ENCODE measurements at regions not wholly inside any gene's neighbourhood (a gene's known extent, or its start where the extent isn't known, plus 50 kb on each side); places are given as distances from the start of the nearest gene placed in this dataset.
"Not testable (repeated sequence)": the region's sequence is repeated elsewhere in the genome, so short reads cannot be mapped to it uniquely, and the experiment has no call there.

GRCh38 chr12:105440037-105440664 is 109.7 kb downstream of the C12orf75 start:
- DNase-seq (no peak), ATAC-seq (no peak)
- no peak for TF ChIP-seq CTCF (IDR thresholded peaks at IDR 0.05)
- intact Hi-C loops (cut with DNase I, micrococcal nuclease), result no loop called here
- Histone ChIP-seq H3K9me3 (peaks cover 2% of the 10 kb centered on the region), H3K4me1 (ENCODE audit: low read depth) (no peaks in the 10 kb centered on the region), H3K4me3 (no peak overlapping the region), H3K36me3 (ENCODE audit: low read depth) (no peaks in the 10 kb centered on the region)

- no peaks in the 10 kb centered on the region for H3K36me3 ChIP-seq (ENCODE audit: low read depth)
- intact Hi-C loops (cut with DNase I, micrococcal nuclease), result no loop called here
- no peak for ATAC-seq
- no peaks in the 10 kb centered on the region for H3K4me1 ChIP-seq (ENCODE audit: low read depth)
- DNase-seq, result peak in 1 of 3 donors; percentile 7
- no peak overlapping the region for H3K4me3 ChIP-seq
- TF ChIP-seq CTCF (IDR thresholded peaks at IDR 0.05), result no peak
- H3K9me3 ChIP-seq, result no peaks in the 10 kb centered on the region
Measured at GRCh38 chr12:105443802-105444652, 113.5 kb downstream of the C12orf75 start.

GRCh38 chr12:105444653-105445102 is 114.2 kb downstream of the C12orf75 start:
- intact Hi-C loops (cut with DNase I, micrococcal nuclease), result no loop called here
- ATAC-seq (no peak), DNase-seq (no peak)
- H3K36me3 ChIP-seq (ENCODE audit: low read depth), result no peaks in the 10 kb centered on the region
- H3K4me3 ChIP-seq, result no peak overlapping the region
- H3K4me1 ChIP-seq (ENCODE audit: low read depth), result no peaks in the 10 kb centered on the region
- H3K9me3 ChIP-seq, result no peaks in the 10 kb centered on the region
- TF ChIP-seq CTCF (IDR thresholded peaks at IDR 0.05), result no peak

- Histone ChIP-seq H3K4me3 (no peak overlapping the region), H3K4me1 (ENCODE audit: low read depth) (no peaks in the 10 kb centered on the region), H3K36me3 (ENCODE audit: low read depth) (no peaks in the 10 kb centered on the region), H3K9me3 (no peaks in the 10 kb centered on the region)
- DNase-seq (no peak), ATAC-seq (no peak)
- intact Hi-C loops (cut with DNase I, micrococcal nuclease), result no loop called here
- no peak for TF ChIP-seq CTCF (IDR thresholded peaks at IDR 0.05)
Measured at GRCh38 chr12:105445249-105445648, 114.8 kb downstream of the C12orf75 start.

- Histone ChIP-seq H3K36me3 (ENCODE audit: low read depth) (no peaks in the 10 kb centered on the region), H3K9me3 (no peaks in the 10 kb centered on the region), H3K4me3 (no peak overlapping the region), H3K4me1 (ENCODE audit: low read depth) (no peaks in the 10 kb centered on the region)
- ATAC-seq, result no peak
- DNase-seq, result no peak
- intact Hi-C loops (cut with DNase I, micrococcal nuclease), result no loop called here
- TF ChIP-seq CTCF (IDR thresholded peaks at IDR 0.05), result no peak
Measured at GRCh38 chr12:105445649-105446048, 115.2 kb downstream of the C12orf75 start.

- intact Hi-C loops (cut with DNase I, micrococcal nuclease); ATAC-seq: not testable (repeated sequence)
Measured at GRCh38 chr12:105446460-105446859, 116.0 kb downstream of the C12orf75 start.

More at GRCh38 chr12:105446460-105446859, 116.0 kb downstream of the C12orf75 start:
- not testable (repeated sequence) for H3K36me3 ChIP-seq (ENCODE audit: low read depth); H3K4me1 ChIP-seq (ENCODE audit: low read depth); H3K9me3 ChIP-seq; DNase-seq; H3K4me3 ChIP-seq

Data from mucosa of descending colon (tissue), 3 donors.